ENCODE measurements at regions not wholly inside any gene's neighbourhood (a gene's known extent, or its start where the extent isn't known, plus 50 kb on each side); places are given as distances from the start of the nearest gene placed in this dataset.

DNA sequence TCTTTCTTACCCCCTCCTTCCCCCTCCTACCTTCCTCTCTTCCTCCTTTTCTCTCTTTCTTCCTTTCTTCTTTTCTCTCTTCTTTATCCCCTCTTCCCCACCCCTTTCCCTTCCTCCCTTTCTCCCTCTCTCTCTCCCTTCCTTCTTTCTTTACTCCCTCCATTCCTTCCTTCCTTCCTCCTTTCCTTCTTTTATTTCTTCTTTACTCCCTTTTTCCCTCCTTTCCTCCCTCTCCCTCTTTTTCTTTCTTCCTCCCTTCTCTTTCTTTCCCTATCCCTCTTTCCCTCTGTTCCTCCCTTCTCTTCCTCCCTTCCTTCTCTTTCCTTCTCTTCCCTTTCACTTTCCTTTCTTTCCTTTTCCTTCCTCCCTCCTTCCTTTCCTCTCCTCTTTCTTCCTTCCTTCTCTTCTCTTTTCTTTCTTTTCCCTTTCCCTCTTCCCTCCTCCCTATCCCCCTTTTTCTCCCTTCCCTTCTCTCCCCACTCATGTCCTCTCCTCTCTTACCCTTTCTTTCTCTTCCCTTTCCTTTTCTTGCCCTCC, 302.3 kb upstream of the TBX3 start:
- H3K4me2 ChIP-seq, result no peak overlapping the region
- ChIA-PET CTCF (no interaction called here), POLR2A (no interaction called here)
- no peak overlapping the region for H3K4me3 ChIP-seq
- H3K27ac ChIP-seq, result no peak overlapping the region
- no peaks in the 10 kb centered on the region for H3K4me1 ChIP-seq
- TF ChIP-seq, protein P1, sequence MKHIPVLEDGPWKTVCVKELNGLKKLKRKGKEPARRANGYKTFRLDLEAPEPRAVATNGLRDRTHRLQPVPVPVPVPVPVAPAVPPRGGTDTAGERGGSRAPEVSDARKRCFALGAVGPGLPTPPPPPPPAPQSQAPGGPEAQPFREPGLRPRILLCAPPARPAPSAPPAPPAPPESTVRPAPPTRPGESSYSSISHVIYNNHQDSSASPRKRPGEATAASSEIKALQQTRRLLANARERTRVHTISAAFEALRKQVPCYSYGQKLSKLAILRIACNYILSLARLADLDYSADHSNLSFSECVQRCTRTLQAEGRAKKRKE (CRISPR knock-in tag; IDR thresholded peaks at IDR 0.05; ENCODE audit: low read depth), result no peak
- TF ChIP-seq, protein P2, sequence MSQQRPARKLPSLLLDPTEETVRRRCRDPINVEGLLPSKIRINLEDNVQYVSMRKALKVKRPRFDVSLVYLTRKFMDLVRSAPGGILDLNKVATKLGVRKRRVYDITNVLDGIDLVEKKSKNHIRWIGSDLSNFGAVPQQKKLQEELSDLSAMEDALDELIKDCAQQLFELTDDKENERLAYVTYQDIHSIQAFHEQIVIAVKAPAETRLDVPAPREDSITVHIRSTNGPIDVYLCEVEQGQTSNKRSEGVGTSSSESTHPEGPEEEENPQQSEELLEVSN (IDR thresholded peaks at IDR 0.05; ENCODE audit: borderline replicate concordance, low read depth), result no peak
- TF ChIP-seq KDM5A (IDR thresholded peaks at IDR 0.05) (no peak), EHF (CRISPR knock-in tag; IDR thresholded peaks at IDR 0.05) (no peak), KDM1A (IDR thresholded peaks at IDR 0.05; ENCODE audit: low read depth) (no peak), ZSCAN20 (CRISPR knock-in tag; IDR thresholded peaks at IDR 0.05) (no peak), MAZ (IDR thresholded peaks at IDR 0.05; ENCODE audit: borderline replicate concordance, low read depth, low read length) (no peak), POLR2A (IDR thresholded peaks at IDR 0.05; ENCODE audit: low read length) (no peak), RARB (CRISPR knock-in tag; IDR thresholded peaks at IDR 0.05) (no peak), ZFP36 (IDR thresholded peaks at IDR 0.05; ENCODE audit: borderline replicate concordance, partially characterized antibody) (no peak), JUN (IDR thresholded peaks at IDR 0.05) (no peak), CEBPB (IDR thresholded peaks at IDR 0.05) (no peak), RAD21 (conservative IDR thresholded peaks at IDR 0.05 in 1 of 2, IDR thresholded peaks at IDR 0.05 in 1 of 2) (no peak), NFE2L2 (conservative IDR thresholded peaks at IDR 0.05; ENCODE audit: low read length) (no peak), SREBF2 (IDR thresholded peaks at IDR 0.05) (no peak), SMC3 (IDR thresholded peaks at IDR 0.05) (no peak)
- FAIRE-seq (no peak), ATAC-seq (no peak), DNase-seq (ENCODE audit: low read depth in 1 of 2, low spot score in 1 of 2) (no peak)
- H3K9me3 ChIP-seq, result no peaks in the 10 kb centered on the region

DNA sequence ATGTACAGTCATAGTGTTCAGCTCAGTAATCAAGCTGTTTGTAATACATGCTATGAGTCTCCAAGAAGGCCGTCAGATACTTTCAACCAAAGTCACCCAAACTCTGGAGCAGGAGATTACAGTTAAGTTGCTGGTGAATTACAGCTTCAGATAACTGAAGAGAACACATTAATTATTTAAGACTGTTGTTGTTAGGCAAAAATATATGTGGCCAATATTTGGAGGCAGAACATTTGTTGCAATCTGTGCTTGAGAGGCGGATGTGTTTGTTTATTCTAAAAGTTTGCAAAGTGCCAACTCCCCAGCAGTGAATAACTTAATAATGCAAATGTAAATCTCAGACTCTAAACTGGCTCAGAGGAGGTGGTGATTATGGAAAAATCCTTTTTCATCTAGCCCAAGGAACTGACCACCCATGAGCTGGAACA, 300.7 kb upstream of the TBX3 start:
- CTCF ChIA-PET, result interaction anchor here (1.1 to 1.7 kb wide), 2 partner anchors 8 to 96 kb away, joined by 3 to 5 read pairs; no protein-coding TSS in a partner anchor
- Histone ChIP-seq H3K4me3 (no peak overlapping the region), H3K9me3 (no peaks in the 10 kb centered on the region), H3K27ac (no peak overlapping the region), H3K4me2 (no peak overlapping the region), H3K4me1 (no peaks in the 10 kb centered on the region)
- POLR2A ChIA-PET, result no interaction called here
- no peak for FAIRE-seq
- no peak for TF ChIP-seq HOXA7 (CRISPR knock-in tag; IDR thresholded peaks at IDR 0.05)
- no peak for TF ChIP-seq EP300 (IDR thresholded peaks at IDR 0.05)
- no peak for TF ChIP-seq ZFP36 (IDR thresholded peaks at IDR 0.05; ENCODE audit: borderline replicate concordance, partially characterized antibody)
- no peak for TF ChIP-seq FOXS1 (CRISPR knock-in tag; IDR thresholded peaks at IDR 0.05)
- TF ChIP-seq RCOR1 (IDR thresholded peaks at IDR 0.05; ENCODE audit: low read depth, low read length), result no peak
- TF ChIP-seq, protein P3, sequence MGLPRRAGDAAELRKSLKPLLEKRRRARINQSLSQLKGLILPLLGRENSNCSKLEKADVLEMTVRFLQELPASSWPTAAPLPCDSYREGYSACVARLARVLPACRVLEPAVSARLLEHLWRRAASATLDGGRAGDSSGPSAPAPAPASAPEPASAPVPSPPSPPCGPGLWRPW (IDR thresholded peaks at IDR 0.05), result no peak
- no peak for TF ChIP-seq RAD21 (conservative IDR thresholded peaks at IDR 0.05 in 1 of 2, IDR thresholded peaks at IDR 0.05 in 1 of 2)
- TF ChIP-seq MAFK (IDR thresholded peaks at IDR 0.05; ENCODE audit: partially characterized antibody), result no peak
- no peak for TF ChIP-seq EHMT2 (IDR thresholded peaks at IDR 0.05; ENCODE audit: low read depth)
- no peak for TF ChIP-seq FOSL2 (IDR thresholded peaks at IDR 0.05)
- TF ChIP-seq FOSL2 (CRISPR knock-in tag; IDR thresholded peaks at IDR 0.05), result no peak
- TF ChIP-seq USF2 (IDR thresholded peaks at IDR 0.05), result no peak
- TF ChIP-seq TFCP2L1 (CRISPR knock-in tag; IDR thresholded peaks at IDR 0.05), result no peak
- no peak for TF ChIP-seq SMC3 (IDR thresholded peaks at IDR 0.05)
- no peak for TF ChIP-seq CEBPB (IDR thresholded peaks at IDR 0.05)
- no peak for TF ChIP-seq ZSCAN20 (CRISPR knock-in tag; IDR thresholded peaks at IDR 0.05)
- no peak for TF ChIP-seq REST (IDR thresholded peaks at IDR 0.05)
- TF ChIP-seq POLR2A (IDR thresholded peaks at IDR 0.05; ENCODE audit: low read length), result no peak
- TF ChIP-seq, protein P4, sequence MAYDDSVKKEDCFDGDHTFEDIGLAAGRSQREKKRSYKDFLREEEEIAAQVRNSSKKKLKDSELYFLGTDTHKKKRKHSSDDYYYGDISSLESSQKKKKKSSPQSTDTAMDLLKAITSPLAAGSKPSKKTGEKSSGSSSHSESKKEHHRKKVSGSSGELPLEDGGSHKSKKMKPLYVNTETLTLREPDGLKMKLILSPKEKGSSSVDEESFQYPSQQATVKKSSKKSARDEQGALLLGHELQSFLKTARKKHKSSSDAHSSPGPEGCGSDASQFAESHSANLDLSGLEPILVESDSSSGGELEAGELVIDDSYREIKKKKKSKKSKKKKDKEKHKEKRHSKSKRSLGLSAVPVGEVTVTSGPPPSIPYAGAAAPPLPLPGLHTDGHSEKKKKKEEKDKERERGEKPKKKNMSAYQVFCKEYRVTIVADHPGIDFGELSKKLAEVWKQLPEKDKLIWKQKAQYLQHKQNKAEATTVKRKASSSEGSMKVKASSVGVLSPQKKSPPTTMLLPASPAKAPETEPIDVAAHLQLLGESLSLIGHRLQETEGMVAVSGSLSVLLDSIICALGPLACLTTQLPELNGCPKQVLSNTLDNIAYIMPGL (CRISPR knock-in tag; IDR thresholded peaks at IDR 0.05; ENCODE audit: borderline replicate concordance), result no peak
- TF ChIP-seq BHLHE40 (IDR thresholded peaks at IDR 0.05; ENCODE audit: low read depth, low read length), result no peak
- no peak for TF ChIP-seq TP53 (CRISPR knock-in tag; IDR thresholded peaks at IDR 0.05)
- DNase-seq (ENCODE audit: low read depth in 1 of 2, low spot score in 1 of 2), result no peak
- ATAC-seq, result no peak
- WGBS (ENCODE audit: missing lambda C conversion rate), result 74% methylated on average over 2 of the region's 2 CpGs

Measured in A549 (cell line).